ENCODE measurements at regions not wholly inside any gene's neighbourhood (a gene's known extent, or its start where the extent isn't known, plus 50 kb on each side); places are given as distances from the start of the nearest gene placed in this dataset.
"Not testable (repeated sequence)": the region's sequence is repeated elsewhere in the genome, so short reads cannot be mapped to it uniquely, and the experiment has no call there.

GRCh38 chrX:40872351-40872750 lies 137.0 kb upstream of the MED14 start:
- Mint-ChIP-seq H3K4me1 (ENCODE audit: unreplicated experiment) (peaks cover 7% of the 10 kb centered on the region), H3K9me3 (no peaks in the 10 kb centered on the region), H3K27ac (no peak overlapping the region), H3K27me3 (no peaks in the 10 kb centered on the region), H3K4me3 (no peak overlapping the region), H3K36me3 (no peaks in the 10 kb centered on the region)
- TF ChIP-seq CTCF (conservative IDR thresholded peaks at IDR 0.05) = no peak
- no peak for DNase-seq (ENCODE audit: extremely low spot score, unreplicated experiment)

GRCh38 chrX:40875476-40875875 lies 140.1 kb upstream of the MED14 start:
- Mint-ChIP-seq H3K4me1 (ENCODE audit: unreplicated experiment) (peaks cover 12% of the 10 kb centered on the region), H3K27me3 (no peaks in the 10 kb centered on the region), H3K9me3 (peaks cover 7% of the 10 kb centered on the region), H3K36me3 (no peaks in the 10 kb centered on the region), H3K27ac (no peak overlapping the region), H3K4me3 (no peak overlapping the region)
- DNase-seq (ENCODE audit: extremely low spot score, unreplicated experiment) = no peak
- TF ChIP-seq CTCF (conservative IDR thresholded peaks at IDR 0.05) = no peak

- H3K36me3 Mint-ChIP-seq = no peaks in the 10 kb centered on the region
- H3K4me1 Mint-ChIP-seq (ENCODE audit: unreplicated experiment) = peaks cover 6% of the 10 kb centered on the region
- H3K27ac Mint-ChIP-seq = no peak overlapping the region
- H3K9me3 Mint-ChIP-seq = peaks cover 7% of the 10 kb centered on the region
- H3K4me3 Mint-ChIP-seq = no peak overlapping the region
- no peaks in the 10 kb centered on the region for H3K27me3 Mint-ChIP-seq
- no peak for DNase-seq (ENCODE audit: extremely low spot score, unreplicated experiment)
- TF ChIP-seq CTCF (conservative IDR thresholded peaks at IDR 0.05) = peak; percentile 62
These were observed 142.5 kb upstream of the MED14 start for GRCh38 chrX:40877887-40878286.

- Mint-ChIP-seq H3K9me3 (peaks cover 7% of the 10 kb centered on the region), H3K4me1 (ENCODE audit: unreplicated experiment) (peaks cover 6% of the 10 kb centered on the region), H3K27me3 (no peaks in the 10 kb centered on the region), H3K4me3 (no peak overlapping the region), H3K36me3 (no peaks in the 10 kb centered on the region), H3K27ac (no peak overlapping the region)
- no peak for DNase-seq (ENCODE audit: extremely low spot score, unreplicated experiment)
- TF ChIP-seq CTCF (conservative IDR thresholded peaks at IDR 0.05) = no peak
These were observed 143.4 kb upstream of the MED14 start for GRCh38 chrX:40878766-40879165.

- H3K4me1 Mint-ChIP-seq (ENCODE audit: unreplicated experiment); DNase-seq (ENCODE audit: extremely low spot score, unreplicated experiment); H3K27ac Mint-ChIP-seq; H3K36me3 Mint-ChIP-seq; H3K4me3 Mint-ChIP-seq; H3K9me3 Mint-ChIP-seq; H3K27me3 Mint-ChIP-seq: not testable (repeated sequence)
These were observed 143.8 kb upstream of the MED14 start for GRCh38 chrX:40879172-40879571.

- no peak overlapping the region for H3K27ac Mint-ChIP-seq
These were observed 145.4 kb upstream of the MED14 start for GRCh38 chrX:40880712-40881111.

More at GRCh38 chrX:40880712-40881111, 145.4 kb upstream of the MED14 start:
- Mint-ChIP-seq H3K36me3 (no peaks in the 10 kb centered on the region), H3K4me1 (ENCODE audit: unreplicated experiment) (peaks cover 6% of the 10 kb centered on the region), H3K27me3 (no peaks in the 10 kb centered on the region), H3K4me3 (no peak overlapping the region), H3K9me3 (peaks cover 7% of the 10 kb centered on the region)
- no peak for DNase-seq (ENCODE audit: extremely low spot score, unreplicated experiment)
- no peak for TF ChIP-seq CTCF (conservative IDR thresholded peaks at IDR 0.05)

All from type B pancreatic cell (in vitro differentiated cells).